ENCODE measurements at regions not wholly inside any gene's neighbourhood (a gene's known extent, or its start where the extent isn't known, plus 50 kb on each side); places are given as distances from the start of the nearest gene placed in this dataset.

DNA sequence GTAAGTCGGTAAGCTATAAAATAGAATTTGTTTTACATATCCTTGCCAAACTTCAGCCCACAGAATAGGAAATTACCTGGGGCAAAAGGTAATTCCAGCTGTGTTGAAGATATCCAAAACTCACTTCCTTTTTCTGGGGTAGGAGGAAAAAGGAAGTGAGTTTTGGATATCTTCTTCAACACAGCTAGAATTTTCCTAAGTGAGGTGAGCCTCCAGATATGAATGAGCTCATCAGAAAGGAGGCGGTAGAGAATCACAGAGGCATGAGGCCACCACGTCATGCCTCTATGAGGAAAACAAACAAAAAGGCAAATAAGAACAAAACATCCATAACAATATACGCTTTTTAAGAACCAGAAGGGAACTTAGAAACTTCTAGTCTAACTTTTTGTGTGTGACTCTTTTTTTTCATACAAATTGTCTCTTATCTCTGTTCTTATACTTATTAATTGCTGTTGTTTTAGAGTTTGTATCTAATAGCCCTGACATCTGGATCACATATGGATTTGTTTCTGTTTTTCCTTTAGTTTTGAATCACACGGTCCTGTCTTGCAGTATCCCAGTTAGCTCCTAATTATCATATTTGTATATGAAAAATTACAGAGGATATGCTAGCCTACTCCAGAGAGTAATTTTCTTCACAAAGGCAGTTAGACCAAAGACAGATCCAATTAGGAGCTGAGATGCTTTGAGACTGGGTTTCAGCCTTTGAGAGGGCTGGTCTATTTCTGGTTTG lies 104.5 kb downstream of the RBM43 start:
- no peak for DNase-seq (ENCODE audit: low read depth in 2 of 2)

- DNase-seq (ENCODE audit: low read depth in 2 of 2): no peak
Measured at GRCh38 chr2:151156431-151156830, 105.2 kb downstream of the RBM43 start.

DNA sequence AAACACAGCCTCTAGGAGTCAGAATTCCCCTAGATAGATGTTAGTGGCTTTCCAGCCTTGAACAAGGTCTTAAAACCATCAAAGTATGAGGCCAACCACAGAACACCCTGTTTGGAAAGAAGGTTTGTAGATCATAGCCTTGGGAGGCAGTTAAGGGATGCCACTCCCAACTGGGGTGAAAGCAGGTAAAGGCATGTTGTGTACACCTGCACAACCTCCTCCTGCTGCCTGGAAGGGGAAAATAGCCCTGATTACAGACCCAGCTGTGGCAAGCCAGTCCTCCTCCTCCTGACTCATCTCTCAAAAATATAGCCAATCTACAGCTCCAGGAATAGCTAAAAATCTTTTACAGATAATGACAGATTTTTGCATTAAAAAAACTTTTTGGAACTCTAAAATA lies 108.1 kb downstream of the RBM43 start:
- DNase-seq (ENCODE audit: low read depth in 2 of 2): no peak

GRCh38 chr2:151150331-151151320 lies 111.0 kb downstream of the RBM43 start:
- no peak for DNase-seq (ENCODE audit: low read depth in 2 of 2)

DNA sequence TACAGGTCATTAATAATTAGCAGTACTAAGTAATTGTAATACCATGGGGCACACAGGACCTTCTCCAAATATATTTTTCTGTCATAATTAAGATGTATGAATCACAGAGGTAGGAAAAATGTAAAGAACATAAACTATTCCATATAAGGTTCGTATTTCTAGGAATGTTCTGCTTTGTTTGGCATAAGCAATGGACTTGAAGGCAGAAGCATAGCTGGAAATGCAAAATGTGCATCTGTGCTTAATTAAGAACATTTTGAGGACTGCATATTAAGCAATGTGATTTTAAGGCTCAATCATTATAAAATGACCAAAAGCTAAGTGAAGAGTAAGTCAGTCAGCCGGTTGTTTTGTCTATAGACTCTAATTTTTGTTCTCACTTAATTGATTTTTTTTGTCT lies 123.2 kb downstream of the RBM43 start:
- DNase-seq (ENCODE audit: low read depth in 2 of 2): no peak

- DNase-seq (ENCODE audit: low read depth in 2 of 2): no peak
Measured at GRCh38 chr2:151137526-151137925, 124.1 kb downstream of the RBM43 start.

DNA sequence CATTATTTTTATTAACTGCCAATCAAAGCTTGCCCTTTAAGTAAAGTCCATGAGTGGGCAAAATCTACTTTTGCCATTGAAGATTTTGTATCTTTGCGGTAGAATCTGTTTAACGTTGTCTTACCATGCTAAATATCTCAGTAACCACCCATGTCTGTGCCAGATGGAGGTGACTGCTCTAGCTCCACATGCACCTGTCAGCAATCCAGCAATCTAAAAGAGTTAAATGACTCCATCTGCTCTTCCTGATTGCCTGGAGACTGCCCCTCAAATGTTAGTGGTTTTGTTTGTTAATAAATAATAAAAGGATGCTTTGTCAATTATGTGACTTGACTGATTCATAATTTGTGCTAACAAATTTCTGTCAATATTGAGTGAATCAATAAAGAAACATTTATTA lies 141.7 kb downstream of the RBM43 start:
- no peak for DNase-seq (ENCODE audit: low read depth in 2 of 2)

DNA sequence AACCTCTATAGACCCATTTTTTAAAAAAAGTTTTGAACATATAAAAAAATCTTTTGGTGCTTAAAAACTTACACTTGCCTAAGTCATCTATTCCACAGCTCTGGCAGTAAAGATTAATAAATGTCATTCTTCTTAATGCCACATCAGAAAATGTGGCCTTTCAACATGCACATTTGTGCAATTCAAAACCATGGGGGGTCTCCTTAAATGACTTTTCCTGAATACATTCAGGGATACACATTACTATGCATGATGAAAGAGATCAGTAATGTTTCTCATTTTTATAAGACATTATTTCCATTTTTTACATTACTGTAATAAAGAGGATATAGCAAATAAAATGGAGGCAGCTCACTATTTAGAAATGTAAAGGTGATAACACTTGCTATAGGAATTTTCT lies 142.3 kb downstream of the RBM43 start:
- no peak for DNase-seq (ENCODE audit: low read depth in 2 of 2)

- DNase-seq (ENCODE audit: low read depth in 2 of 2): no peak
Measured at GRCh38 chr2:151118269-151118668, 143.4 kb downstream of the RBM43 start.

DNA sequence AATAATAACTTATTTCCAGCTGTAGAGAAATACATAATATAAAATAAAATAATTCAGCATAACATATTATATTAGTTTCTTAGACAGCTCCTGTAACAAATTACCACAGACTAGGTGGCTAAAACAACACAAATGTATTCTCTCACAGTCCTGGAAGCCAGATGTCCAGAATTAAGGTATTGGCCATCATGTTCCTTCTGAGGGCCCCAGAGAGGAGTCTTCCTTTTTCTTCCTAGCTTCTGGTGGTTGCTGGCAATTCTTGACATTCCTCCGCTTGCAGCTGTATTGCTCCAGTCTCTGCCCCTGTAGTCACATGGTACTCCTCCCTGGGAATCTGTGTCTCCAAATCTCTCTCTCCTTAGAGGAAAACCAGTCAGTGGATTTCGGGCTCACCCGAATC lies 146.8 kb downstream of the RBM43 start:
- DNase-seq (ENCODE audit: low read depth in 2 of 2): no peak

DNA sequence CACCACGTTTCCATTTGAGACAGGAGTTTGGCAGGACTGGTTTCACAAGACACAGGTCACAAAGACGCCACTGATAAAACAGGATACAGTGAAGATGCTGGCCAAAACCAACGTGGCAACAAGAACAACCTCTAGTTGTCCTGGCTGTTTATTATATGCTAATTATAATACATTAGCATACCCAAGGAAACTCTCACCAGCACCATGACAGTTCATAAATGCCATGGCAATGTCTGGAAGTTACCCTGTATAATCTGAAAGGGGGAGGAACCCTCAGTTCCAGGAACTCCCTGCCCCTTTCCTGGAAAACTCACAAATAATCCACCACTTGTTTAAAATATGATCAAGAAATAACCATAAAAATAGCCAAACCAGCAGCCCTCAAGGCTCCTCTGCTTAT lies 148.3 kb downstream of the RBM43 start:
- no peak for DNase-seq (ENCODE audit: low read depth in 2 of 2)

- DNase-seq (ENCODE audit: low read depth in 2 of 2): no peak
Measured at GRCh38 chr2:151111599-151112278, 149.9 kb downstream of the RBM43 start.

- DNase-seq (ENCODE audit: low read depth in 2 of 2): no peak
Measured at GRCh38 chr2:151106805-151107506, 154.7 kb downstream of the RBM43 start.

DNA sequence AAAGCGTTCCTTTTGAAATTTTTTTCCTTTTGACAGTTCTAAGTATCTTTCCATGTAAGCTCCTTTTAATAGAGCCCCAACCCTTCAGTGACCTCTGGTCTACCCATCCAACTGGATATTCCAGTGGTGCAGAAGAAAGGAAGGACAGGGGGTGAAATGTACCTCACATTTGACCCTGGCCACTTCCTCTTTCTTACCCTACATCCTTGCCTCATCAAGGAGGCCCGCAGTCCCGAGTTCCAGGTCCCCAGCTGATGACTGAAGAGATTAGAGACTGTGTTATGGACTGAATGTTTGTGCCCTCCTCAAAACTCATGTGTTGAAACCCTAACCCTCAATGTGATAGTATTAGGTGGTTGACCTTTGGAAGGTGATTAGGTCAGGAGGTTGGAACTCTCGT lies 158.1 kb downstream of the RBM43 start:
- no peak for DNase-seq (ENCODE audit: low read depth in 2 of 2)

DNA sequence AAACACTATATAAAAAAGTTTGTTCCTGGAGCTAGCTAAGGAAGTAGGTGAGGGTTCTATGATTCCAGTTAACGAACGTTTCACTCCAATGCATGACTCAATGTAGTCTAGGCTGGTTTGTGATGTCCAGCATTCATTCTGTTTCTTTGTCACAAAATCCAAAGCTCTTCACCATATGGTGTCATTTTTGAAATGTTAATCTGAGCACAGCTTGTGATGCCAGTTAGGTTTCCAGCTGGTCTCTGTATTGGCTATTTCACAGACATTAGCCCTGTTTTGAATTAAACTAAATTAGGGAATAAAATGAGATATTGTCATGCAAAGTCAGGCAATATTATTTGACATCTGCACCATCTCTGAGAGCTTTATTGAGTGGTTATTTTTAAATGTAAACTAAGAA lies 159.4 kb downstream of the RBM43 start:
- DNase-seq (ENCODE audit: low read depth in 2 of 2): no peak

GRCh38 chr2:151098841-151099240 lies 162.8 kb downstream of the RBM43 start:
- no peak for DNase-seq (ENCODE audit: low read depth in 2 of 2)

- no peak for DNase-seq (ENCODE audit: low read depth in 2 of 2)
Measured at GRCh38 chr2:151097895-151098294, 163.8 kb downstream of the RBM43 start.

DNA sequence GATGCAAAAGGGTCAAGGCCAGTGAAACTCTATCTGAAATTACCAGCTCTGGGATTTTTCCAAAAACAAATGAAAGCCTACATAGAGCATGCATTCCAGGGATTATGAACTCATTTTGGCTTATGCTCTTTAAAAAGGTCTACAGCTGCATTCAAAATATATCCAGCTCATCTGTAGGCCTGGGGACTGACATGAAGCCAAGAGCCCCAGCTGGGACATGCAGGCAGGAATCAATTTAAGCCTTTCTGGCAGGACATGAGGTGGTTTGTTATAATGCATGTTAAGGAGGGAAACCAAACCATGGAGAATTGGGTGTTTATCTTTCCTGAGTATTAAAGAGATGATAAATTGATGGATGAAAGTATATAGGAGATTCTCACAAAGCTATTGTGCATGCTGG lies 164.5 kb downstream of the RBM43 start:
- DNase-seq (ENCODE audit: low read depth in 2 of 2): no peak

- no peak for DNase-seq (ENCODE audit: low read depth in 2 of 2)
Measured at GRCh38 chr2:151096235-151096634, 165.4 kb downstream of the RBM43 start.

GRCh38 chr2:151095463-151095862 lies 166.2 kb downstream of the RBM43 start:
- no peak for DNase-seq (ENCODE audit: low read depth in 2 of 2)

DNA sequence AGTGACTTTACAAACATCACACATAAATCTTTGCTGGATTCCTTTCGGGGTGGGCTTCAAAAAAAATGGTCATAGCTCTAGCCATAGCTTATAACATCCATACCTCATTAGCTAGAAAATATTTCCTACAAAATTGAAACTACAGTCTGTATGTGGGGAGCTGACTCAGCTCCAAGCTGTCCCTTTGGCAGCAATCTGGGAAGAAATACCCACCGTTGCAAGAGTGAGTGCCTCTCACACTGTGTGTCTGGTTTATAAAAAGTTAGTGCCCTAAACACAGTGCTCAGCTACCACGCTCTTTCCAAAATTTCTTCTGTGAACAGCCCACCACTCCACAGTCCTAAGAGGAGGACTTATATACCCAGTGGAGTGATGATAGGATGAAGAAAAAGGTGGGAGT lies 170.1 kb downstream of the RBM43 start:
- DNase-seq (ENCODE audit: low read depth in 2 of 2): no peak

DNA sequence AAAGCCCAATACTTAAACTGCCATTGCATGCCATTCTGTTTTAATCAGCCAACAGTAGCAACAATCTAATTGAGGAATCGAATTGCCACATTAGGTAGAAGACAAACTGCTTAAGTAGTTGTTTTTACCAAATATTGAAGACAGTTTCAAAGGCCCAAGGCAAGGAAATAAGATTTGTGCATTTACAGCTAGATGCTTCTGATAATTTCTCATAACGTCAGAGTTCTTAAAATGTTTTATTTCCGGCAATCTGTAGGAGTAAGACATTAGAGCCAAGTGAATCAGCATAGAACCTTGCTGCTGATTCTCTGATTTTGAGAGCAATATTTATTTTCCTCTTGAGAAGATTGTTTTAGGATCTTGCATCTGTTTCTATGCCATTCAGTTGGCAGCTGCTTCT lies 174.3 kb downstream of the RBM43 start:
- DNase-seq (ENCODE audit: low read depth in 2 of 2): no peak

All from stimulated activated CD4-positive, alpha-beta T cell treated with anti-CD3 and anti-CD28 coated beads, Interleukin-12 subunit alpha, Interleukin-12 subunit beta, amount 100 ng/mL, for 24 hours (primary cell).